DND-41 (cell line): ENCODE measurements at regions not wholly inside any gene's neighbourhood (a gene's known extent, or its start where the extent isn't known, plus 50 kb on each side); places are given as distances from the start of the nearest gene placed in this dataset.

Experiments
- CTCF ChIP-seq: IDR thresholded peaks from 2 replicates; pipeline ENCODE4 v1.5.1; 2012; ENCODE audit warnings: borderline replicate concordance, low read length, moderate library complexity, mild to moderate bottlenecking; ENCODE audit not compliant: poor library complexity, severe bottlenecking; ENCODE audit errors: extremely low read depth
- EZH2 ChIP-seq: IDR thresholded peaks from 3 replicates; pipeline ENCODE4 v1.6.1; 2012; ENCODE audit warnings: borderline replicate concordance, low read depth, mild to moderate bottlenecking, moderate library complexity, low read length, inconsistent platforms; ENCODE audit not compliant: severe bottlenecking

DNA sequence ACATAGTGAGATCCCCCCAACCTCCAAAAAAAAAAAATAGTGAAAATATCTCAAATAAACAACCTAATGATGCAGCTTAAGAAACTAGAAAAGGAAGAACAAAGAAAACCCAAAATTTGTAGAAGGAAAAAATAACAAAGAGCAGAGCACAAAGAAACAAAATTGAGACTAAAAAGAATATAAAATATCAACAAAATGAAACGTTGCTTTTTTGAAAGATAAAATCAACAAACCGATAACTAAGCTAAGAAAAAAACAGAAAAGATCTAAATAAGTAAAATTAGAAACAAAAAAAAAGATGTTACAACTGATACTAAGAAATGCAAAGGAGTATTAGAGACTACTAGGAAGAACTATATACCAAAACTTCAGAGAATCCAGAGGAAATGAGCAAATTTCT lies 139.3 kb upstream of the PALMD start:
- TF ChIP-seq EZH2 (no peak), CTCF (no peak)
